Activated CD8-positive, alpha-beta T cell treated with anti-CD3 and anti-CD28 coated beads for 36 hours (primary cell): ENCODE measurements at regions not wholly inside any gene's neighbourhood (a gene's known extent, or its start where the extent isn't known, plus 50 kb on each side); places are given as distances from the start of the nearest gene placed in this dataset.

ENCODE experiments used
- ATAC-seq: fragments of 200-7000 bp; cut with Tn5 transposase; one replicate; pipeline ENCODE4 v1.10.0; 2021; ENCODE audit warnings: mild to moderate bottlenecking, moderate library complexity
- CTCF ChIA-PET: fragments of 350-600 bp; sonication (Branson Sonifier 250); formaldehyde crosslinking; loops from one replicate; lab custom pipeline; 2021; ENCODE audit warnings: antibody characterized with exemption; lab: Charles Lee
- POLR2A ChIA-PET: fragments of 350-600 bp; sonication (Branson Sonifier 250); formaldehyde crosslinking; loops from one replicate; lab custom pipeline; 2021; ENCODE audit warnings: antibody characterized with exemption; lab: Charles Lee
- DNase-seq: peaks from one replicate; pipeline ENCODE4 v3.0.0-alpha.2; 2020
- H3K27ac Mint-ChIP-seq: one replicate; pipeline ENCODE4 v1.8.0; 2021; ENCODE audit warnings: mild to moderate bottlenecking, mixed read lengths
- H3K27me3 Mint-ChIP-seq: one replicate; pipeline ENCODE4 v1.8.0; 2021; ENCODE audit warnings: mixed read lengths
- H3K36me3 Mint-ChIP-seq: one replicate; pipeline ENCODE4 v1.8.0; 2021; ENCODE audit warnings: low read depth, mixed read lengths
- H3K4me1 Mint-ChIP-seq: one replicate; pipeline ENCODE4 v1.8.0; 2021; ENCODE audit warnings: low read depth, mixed read lengths
- H3K4me3 Mint-ChIP-seq: one replicate; pipeline ENCODE4 v1.8.0; 2021; ENCODE audit warnings: mild to moderate bottlenecking, moderate library complexity, mixed read lengths
- H3K9me3 Mint-ChIP-seq: one replicate; pipeline ENCODE4 v1.8.0; 2021; ENCODE audit warnings: mixed read lengths
- CTCF ChIP-seq: fragments of 200-600 bp; IDR thresholded peaks from one replicate; pipeline ENCODE4 v1.8.0; 2022; ENCODE audit warnings: antibody characterized with exemption, mild to moderate bottlenecking
- intact Hi-C: fragments of 100-400 bp; cut with micrococcal nuclease; formaldehyde crosslinking; loops from one replicate; pipeline ENCODE4 v1.10.0; 2022

- no peak for DNase-seq
- Mint-ChIP-seq H3K9me3 (no peaks in the 10 kb centered on the region), H3K4me1 (no peaks in the 10 kb centered on the region), H3K36me3 (no peaks in the 10 kb centered on the region), H3K27me3 (no peaks in the 10 kb centered on the region), H3K27ac (no peak overlapping the region), H3K4me3 (no peak overlapping the region)
- no peak for ATAC-seq
- POLR2A ChIA-PET = interaction anchor here (0.6 to 1.1 kb wide), 2 partner anchors 28 to 436 kb away, joined by 3 read pairs; no protein-coding TSS in a partner anchor
- TF ChIP-seq CTCF = no peak
- intact Hi-C loops = no loop called here
- CTCF ChIA-PET = interaction anchor here (6.9 kb wide), 1 partner anchor 29 kb away, joined by 61 read pairs; no protein-coding TSS in a partner anchor
Measured at GRCh38 chr1:168371477-168371876, 90.8 kb downstream of the TBX19 start.

- ChIA-PET POLR2A (no interaction called here), CTCF (interaction anchor here (6.9 kb wide), 1 partner anchor 28 kb away, joined by 61 read pairs; no protein-coding TSS in a partner anchor)
- Mint-ChIP-seq H3K27me3 (no peaks in the 10 kb centered on the region), H3K27ac (no peak overlapping the region), H3K36me3 (no peaks in the 10 kb centered on the region), H3K4me3 (no peak overlapping the region), H3K4me1 (no peaks in the 10 kb centered on the region), H3K9me3 (no peaks in the 10 kb centered on the region)
- intact Hi-C loops = no loop called here
- no peak for ATAC-seq
- no peak for TF ChIP-seq CTCF
- DNase-seq = no peak
Measured at GRCh38 chr1:168370586-168370985, 89.9 kb downstream of the TBX19 start.

GRCh38 chr1:168369655-168370054 is 89.0 kb downstream of the TBX19 start:
- Mint-ChIP-seq H3K4me3 (no peak overlapping the region), H3K27ac (no peak overlapping the region), H3K4me1 (no peaks in the 10 kb centered on the region), H3K9me3 (no peaks in the 10 kb centered on the region), H3K27me3 (no peaks in the 10 kb centered on the region), H3K36me3 (no peaks in the 10 kb centered on the region)
- no peak for DNase-seq
- no peak for TF ChIP-seq CTCF
- POLR2A ChIA-PET = no interaction called here
- intact Hi-C loops = no loop called here
- no peak for ATAC-seq
- CTCF ChIA-PET = interaction anchor here (6.9 kb wide), 1 partner anchor 27 kb away, joined by 61 read pairs; no protein-coding TSS in a partner anchor

- no peak overlapping the region for H3K27ac Mint-ChIP-seq
- no peak for TF ChIP-seq CTCF
- no peaks in the 10 kb centered on the region for H3K36me3 Mint-ChIP-seq
- no peak overlapping the region for H3K4me3 Mint-ChIP-seq
- no peak for DNase-seq
- intact Hi-C loops = no loop called here
- no peaks in the 10 kb centered on the region for H3K9me3 Mint-ChIP-seq
- peaks cover 1% of the 10 kb centered on the region for H3K4me1 Mint-ChIP-seq
- no peaks in the 10 kb centered on the region for H3K27me3 Mint-ChIP-seq
- ChIA-PET POLR2A (interaction anchor here (0.6 to 1.0 kb wide), 2 partner anchors 12 to 58 kb away, joined by 3 read pairs; no protein-coding TSS in a partner anchor), CTCF (interaction anchor here (6.9 kb wide), 1 partner anchor 25 kb away, joined by 61 read pairs; no protein-coding TSS in a partner anchor)
- no peak for ATAC-seq
Measured at GRCh38 chr1:168368131-168368530, 87.5 kb downstream of the TBX19 start.

GRCh38 chr1:168365719-168366479 is 85.2 kb downstream of the TBX19 start:
- Mint-ChIP-seq H3K27ac (no peak overlapping the region), H3K36me3 (no peaks in the 10 kb centered on the region), H3K4me1 (peaks cover 12% of the 10 kb centered on the region), H3K27me3 (no peaks in the 10 kb centered on the region), H3K4me3 (no peak overlapping the region), H3K9me3 (no peaks in the 10 kb centered on the region)
- POLR2A ChIA-PET = interaction anchor here (0.6 kb wide), 1 partner anchor 103 kb away, joined by 3 read pairs; no protein-coding TSS in a partner anchor
- ATAC-seq = peak; percentile 47
- CTCF ChIA-PET = interaction anchor here (0.6 to 6.9 kb wide), 12 partner anchors 11 to 1002 kb away, joined by 3 to 61 read pairs (median 4); partner anchors contain the start of genes BLZF1 and SFT2D2
- DNase-seq = peak; percentile 7
- intact Hi-C loops = no loop called here
- TF ChIP-seq CTCF = peak; percentile 31
